Astrocyte of the cerebellum (primary cell): ENCODE measurements at regions not wholly inside any gene's neighbourhood (a gene's known extent, or its start where the extent isn't known, plus 50 kb on each side); places are given as distances from the start of the nearest gene placed in this dataset.

Experiments
- DNase-seq: peaks from one replicate; pipeline ENCODE4 v3.0.0-alpha.2; 2011; ENCODE audit warnings: low read depth
- H3K4me3 ChIP-seq: 2 replicates; pipeline ENCODE4 v1.5.1; 2011; ENCODE audit warnings: mild to moderate bottlenecking, low read depth, low read length, moderate library complexity
- in situ Hi-C: cut with HindIII; loops from 2 replicates; pipeline ENCODE4 v1.10.0; 2017; ENCODE audit warnings: low sequenced_read_pairs
- TF ChIP-seq, protein P1 (sequence below): IDR thresholded peaks from 2 replicates; pipeline ENCODE4 v1.5.1; 2012; ENCODE audit warnings: low read length, low read depth, moderate library complexity, mild to moderate bottlenecking; ENCODE audit errors: missing control alignments

DNA sequence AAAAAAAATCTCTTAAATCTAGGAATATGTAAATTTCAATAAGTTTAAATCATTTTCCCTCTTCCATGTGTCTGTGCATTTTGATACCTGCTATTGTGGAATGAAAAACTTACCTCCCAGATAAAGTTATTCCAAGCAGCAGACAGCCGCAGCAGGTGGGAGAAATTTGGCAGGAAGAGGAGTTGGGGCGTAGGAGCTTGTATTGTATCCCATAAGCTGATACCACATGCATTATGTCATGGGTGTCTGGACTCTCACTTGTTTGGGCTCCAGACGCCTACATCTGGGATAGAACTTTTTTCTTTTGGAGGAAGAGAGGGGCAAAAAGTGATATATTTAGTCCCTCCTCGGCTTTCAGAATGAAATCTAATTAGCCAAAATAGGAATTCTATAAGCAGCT, 59.3 kb upstream of the TCF4 start:
- TF ChIP-seq, protein P1, sequence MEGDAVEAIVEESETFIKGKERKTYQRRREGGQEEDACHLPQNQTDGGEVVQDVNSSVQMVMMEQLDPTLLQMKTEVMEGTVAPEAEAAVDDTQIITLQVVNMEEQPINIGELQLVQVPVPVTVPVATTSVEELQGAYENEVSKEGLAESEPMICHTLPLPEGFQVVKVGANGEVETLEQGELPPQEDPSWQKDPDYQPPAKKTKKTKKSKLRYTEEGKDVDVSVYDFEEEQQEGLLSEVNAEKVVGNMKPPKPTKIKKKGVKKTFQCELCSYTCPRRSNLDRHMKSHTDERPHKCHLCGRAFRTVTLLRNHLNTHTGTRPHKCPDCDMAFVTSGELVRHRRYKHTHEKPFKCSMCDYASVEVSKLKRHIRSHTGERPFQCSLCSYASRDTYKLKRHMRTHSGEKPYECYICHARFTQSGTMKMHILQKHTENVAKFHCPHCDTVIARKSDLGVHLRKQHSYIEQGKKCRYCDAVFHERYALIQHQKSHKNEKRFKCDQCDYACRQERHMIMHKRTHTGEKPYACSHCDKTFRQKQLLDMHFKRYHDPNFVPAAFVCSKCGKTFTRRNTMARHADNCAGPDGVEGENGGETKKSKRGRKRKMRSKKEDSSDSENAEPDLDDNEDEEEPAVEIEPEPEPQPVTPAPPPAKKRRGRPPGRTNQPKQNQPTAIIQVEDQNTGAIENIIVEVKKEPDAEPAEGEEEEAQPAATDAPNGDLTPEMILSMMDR: no peak
- no peak for DNase-seq
- no peak overlapping the region for H3K4me3 ChIP-seq
- in situ Hi-C loops: no loop called here

DNA sequence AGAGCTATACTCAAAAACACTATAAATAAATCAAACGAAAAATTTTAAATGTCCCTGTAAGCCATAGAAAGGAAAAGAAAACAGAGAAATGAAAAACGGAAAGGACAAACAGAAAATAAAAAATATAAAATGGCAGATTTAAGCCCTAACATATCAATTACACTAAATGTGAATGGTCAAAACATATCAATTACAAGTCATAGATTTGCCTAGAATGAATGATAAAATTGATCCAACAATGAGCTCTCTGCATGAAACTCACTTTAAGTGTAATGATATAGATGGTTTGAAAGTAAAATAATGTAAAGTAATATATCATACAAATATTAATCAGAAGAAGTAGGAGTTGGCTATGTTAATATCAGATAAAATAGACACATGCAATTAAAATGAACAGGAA, 54.2 kb upstream of the TCF4 start:
- DNase-seq: no peak
- no peak overlapping the region for H3K4me3 ChIP-seq
- TF ChIP-seq, protein P1: no peak
- in situ Hi-C loops: no loop called here

DNA sequence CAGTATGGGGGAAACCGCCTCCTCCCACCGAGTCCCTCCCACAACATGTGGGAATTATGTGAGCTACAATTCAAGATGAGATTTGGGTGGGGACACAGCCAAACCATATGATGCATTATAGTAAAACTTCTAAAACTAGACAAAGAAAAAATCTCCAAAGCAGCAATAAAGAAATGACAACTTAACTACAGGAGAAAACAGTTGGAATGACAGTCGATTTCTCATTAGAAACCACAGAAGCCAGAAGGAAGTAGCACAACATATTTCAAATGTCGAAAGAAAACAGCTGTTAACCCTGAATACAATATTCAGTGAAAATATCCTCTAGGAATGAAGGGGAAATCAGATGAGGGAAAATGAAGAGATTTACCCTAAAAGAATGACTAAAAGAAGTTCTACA, 53.5 kb upstream of the TCF4 start:
- in situ Hi-C loops: no loop called here
- no peak for DNase-seq
- no peak overlapping the region for H3K4me3 ChIP-seq
- TF ChIP-seq, protein P1: no peak
